SK-N-SH (cell line): ENCODE measurements at regions not wholly inside any gene's neighbourhood (a gene's known extent, or its start where the extent isn't known, plus 50 kb on each side); places are given as distances from the start of the nearest gene placed in this dataset.

Experiments
- CTCF ChIA-PET: fragments of 300-600, 350-600 bp; formaldehyde crosslinking; extraction: SDS; loops from one replicate; lab custom pipeline; 2021; lab: Yijun Ruan, JAX
- POLR2A ChIA-PET: fragments of 350-600 bp; sonication (Branson Sonifier 250); formaldehyde crosslinking; extraction: SDS; loops from one replicate; lab custom pipeline; 2020; ENCODE audit warnings: antibody characterized with exemption, inconsistent platforms; lab: Yijun Ruan, JAX
- DNase-seq: peaks from one replicate; pipeline ENCODE4 v3.0.0; 2012
- H2AFZ ChIP-seq: fragments of 200-600 bp; sonication (generic); 2 replicates; pipeline ENCODE4 v1.8.1; 2016; ENCODE audit warnings: antibody characterized with exemption, mild to moderate bottlenecking, low read depth
- H3F3A ChIP-seq: fragments of 200-600 bp; sonication (generic); replicated peaks from 2 replicates; pipeline ENCODE3; 2016; ENCODE audit warnings: antibody characterized with exemption, mild to moderate bottlenecking; ENCODE audit not compliant: insufficient read depth
- H3K27ac ChIP-seq, 2 experiments: fragments of 200-500 bp in 1 of 2; fragments of 200-600 bp in 1 of 2; sonication (Bioruptor generic) in 1 of 2; sonication (generic), shearing (Covaris generic) in 1 of 2; 2 replicates each; pipeline versions ENCODE4 v1.5.1 to v1.6.1; 2014 to 2016; ENCODE audit warnings: low read depth in 2 of 2, inconsistent platforms in 1 of 2, low read length in 1 of 2, mild to moderate bottlenecking in 1 of 2, mixed read lengths in 1 of 2
- H3K27me3 ChIP-seq: fragments of 200-600 bp; sonication (generic), shearing (Covaris generic); 2 replicates; pipeline ENCODE4 v1.6.1; 2016; ENCODE audit warnings: mixed run types; ENCODE audit not compliant: insufficient read depth
- H3K36me3 ChIP-seq, 2 experiments: fragments of 200-500 bp in 1 of 2; fragments of 200-600 bp in 1 of 2; sonication (Bioruptor generic) in 1 of 2; sonication (generic) in 1 of 2; replicated peaks in 1 of 2; 2 replicates each; pipeline versions ENCODE3 to v1.5.1; 2014 to 2016; ENCODE audit warnings: low read length in 1 of 2, mild to moderate bottlenecking in 1 of 2; ENCODE audit not compliant: insufficient read depth in 2 of 2, control insufficient read depth in 1 of 2
- H3K4me1 ChIP-seq, 2 experiments: fragments of 200-500 bp in 1 of 2; fragments of 200-600 bp in 1 of 2; sonication (Bioruptor generic) in 1 of 2; sonication (generic), shearing (Covaris generic) in 1 of 2; 2 replicates each; pipeline versions ENCODE4 v1.5.1 to v1.6.1; 2014 to 2016; ENCODE audit warnings: low read depth in 1 of 2, low read length in 1 of 2, mixed run types in 1 of 2; ENCODE audit not compliant: insufficient read depth in 2 of 2, control insufficient read depth in 1 of 2
- H3K4me2 ChIP-seq: fragments of 200-600 bp; sonication (generic), shearing (Covaris generic); 2 replicates; pipeline ENCODE4 v1.6.1; 2017; ENCODE audit warnings: mixed run types
- H3K4me3 ChIP-seq, 2 experiments: fragments of 200-500 bp in 1 of 2; fragments of 200-600 bp in 1 of 2; sonication (Bioruptor generic) in 1 of 2; sonication (generic), shearing (Covaris generic) in 1 of 2; 2 replicates each; pipeline versions ENCODE4 v1.5.1 to v1.8.1; 2014 to 2016; ENCODE audit warnings: low read depth in 2 of 2, inconsistent platforms in 1 of 2, low read length in 1 of 2, mild to moderate bottlenecking in 1 of 2, mixed read lengths in 1 of 2, moderate library complexity in 1 of 2
- H3K79me2 ChIP-seq: fragments of 200-600 bp; sonication (generic); 2 replicates; pipeline ENCODE4 v1.8.1; 2017; ENCODE audit warnings: mild to moderate bottlenecking; ENCODE audit not compliant: insufficient read depth
- H3K9ac ChIP-seq: fragments of 200-600 bp; sonication (generic); 2 replicates; pipeline ENCODE4 v1.6.1; 2017; ENCODE audit warnings: mixed run types
- H3K9me2 ChIP-seq: fragments of 200-600 bp; sonication (generic); 2 replicates; pipeline ENCODE4 v1.6.1; 2017; ENCODE audit warnings: mixed run types
- H3K9me3 ChIP-seq: fragments of 200-600 bp; sonication (generic); 2 replicates; pipeline ENCODE4 v1.6.1; 2017; ENCODE audit warnings: mixed run types, mild to moderate bottlenecking, moderate library complexity
- H4K20me1 ChIP-seq: fragments of 200-600 bp; sonication (generic); 2 replicates; pipeline ENCODE4 v1.6.1; 2017; ENCODE audit warnings: mild to moderate bottlenecking, mixed run types; ENCODE audit not compliant: insufficient read depth
- CHD2 ChIP-seq: fragments of 150-350 bp; IDR thresholded peaks from 2 replicates; pipeline ENCODE4 v1.6.1; 2018; ENCODE audit warnings: low read length; ENCODE audit not compliant: partially characterized antibody
- EZH2phosphoT487 ChIP-seq: fragments of 200-600 bp; sonication (generic); IDR thresholded peaks from 2 replicates; pipeline ENCODE4 v1.6.1; 2017; ENCODE audit warnings: low read depth, mixed run types, mild to moderate bottlenecking, antibody characterized with exemption, moderate library complexity, borderline replicate concordance
- FOXJ3 ChIP-seq: sonication (generic); formaldehyde crosslinking; IDR thresholded peaks from 2 replicates; pipeline ENCODE4 v1.5.1; 2020; ENCODE audit warnings: mild to moderate bottlenecking, missing genetic modification reagents
- GABPA ChIP-seq: IDR thresholded peaks from 2 replicates; pipeline ENCODE4 v1.4.0; 2012; ENCODE audit warnings: low read depth, mild to moderate bottlenecking
- GATA2 ChIP-seq: sonication (generic); formaldehyde crosslinking; IDR thresholded peaks from 2 replicates; pipeline ENCODE4 v1.5.0; 2020; ENCODE audit warnings: mild to moderate bottlenecking, missing genetic modification reagents
- MAX ChIP-seq: IDR thresholded peaks from 2 replicates; pipeline ENCODE4 v1.4.0; 2012; ENCODE audit warnings: low read depth
- MEF2A ChIP-seq: IDR thresholded peaks from 2 replicates; pipeline ENCODE4 v1.4.0; 2012; ENCODE audit warnings: low read depth, borderline replicate concordance
- NFIC ChIP-seq: IDR thresholded peaks from 2 replicates; pipeline ENCODE4 v1.4.0; 2012; ENCODE audit warnings: borderline replicate concordance
- NRF1 ChIP-seq: IDR thresholded peaks from 2 replicates; pipeline ENCODE4 v1.6.1; 2012; ENCODE audit warnings: low read depth, mild to moderate bottlenecking, low read length
- PBX3 ChIP-seq: IDR thresholded peaks from 2 replicates; pipeline ENCODE4; 2012
- RCOR1 ChIP-seq: fragments of 150-350 bp; IDR thresholded peaks from 2 replicates; pipeline ENCODE4 v1.6.1; 2017; ENCODE audit warnings: antibody characterized with exemption, low read length
- RFX5 ChIP-seq: IDR thresholded peaks from 2 replicates; pipeline ENCODE4 v1.6.1; 2012; ENCODE audit warnings: mild to moderate bottlenecking, improper control_type of control experiment, low read length
- RXRA ChIP-seq: IDR thresholded peaks from 2 replicates; pipeline ENCODE4 v1.4.0; 2012; ENCODE audit warnings: low read depth, mild to moderate bottlenecking, borderline replicate concordance
- SIN3A ChIP-seq: IDR thresholded peaks from 2 replicates; pipeline ENCODE4 v1.6.1; 2012; ENCODE audit warnings: low read depth, mild to moderate bottlenecking, low read length, moderate library complexity, borderline replicate concordance
- SMC3 ChIP-seq: IDR thresholded peaks from 2 replicates; pipeline ENCODE4 v1.6.1; 2012; ENCODE audit warnings: low read depth, low read length, improper control_type of control experiment
- TEAD4 ChIP-seq: IDR thresholded peaks from 2 replicates; pipeline ENCODE4 v1.4.0; 2012; ENCODE audit warnings: mild to moderate bottlenecking, borderline replicate concordance; ENCODE audit not compliant: insufficient read depth
- YY1 ChIP-seq: IDR thresholded peaks from 2 replicates; pipeline ENCODE4 v1.4.0; 2012; ENCODE audit warnings: low read depth, mild to moderate bottlenecking
- ZBTB33 ChIP-seq: IDR thresholded peaks from 2 replicates; pipeline ENCODE4 v1.4.0; 2012; ENCODE audit warnings: low read depth, borderline replicate concordance
- WGBS: methylation state at CpG from one replicate; pipeline ENCODE4 v1.1.6; 2017; ENCODE audit warnings: low lambda C conversion rate; 5-methylcytosine and 5-hydroxymethylcytosine counted together
- TF ChIP-seq, protein P1 (sequence below): fragments of 200-600 bp; sonication (generic); IDR thresholded peaks from 2 replicates; pipeline ENCODE4 v1.6.1; 2017; ENCODE audit warnings: antibody characterized with exemption, mild to moderate bottlenecking, moderate library complexity

GRCh38 chr7:153616711-153617325 lies 435.4 kb upstream of the DPP6 start:
- H3K36me3 ChIP-seq: no peaks in the 10 kb centered on the region
- H3K9ac ChIP-seq: no peak overlapping the region
- no peak overlapping the region for H3K4me2 ChIP-seq
- no peaks in the 10 kb centered on the region for H4K20me1 ChIP-seq
- ChIA-PET POLR2A (no interaction called here), CTCF (interaction anchor here (1.6 kb wide), 1 partner anchor 20 kb away, joined by 6 read pairs; no protein-coding TSS in a partner anchor)
- peaks cover 20% of the 10 kb centered on the region; the same call in 1 of the 2 replicates for H3K9me3 ChIP-seq
- no peaks in the 10 kb centered on the region for H3K4me1 ChIP-seq
- no peak overlapping the region for H2AFZ ChIP-seq
- no peaks in the 10 kb centered on the region for H3K79me2 ChIP-seq
- H3K27me3 ChIP-seq: no peaks in the 10 kb centered on the region
- no peak for DNase-seq
- TF ChIP-seq NFIC (no peak), GABPA (no peak), NRF1 (no peak), PBX3 (no peak), GATA2 (no peak), EZH2phosphoT487 (no peak), SMC3 (no peak), TEAD4 (no peak), FOXJ3 (CRISPR knock-in tag) (no peak)
- TF ChIP-seq, protein P1, sequence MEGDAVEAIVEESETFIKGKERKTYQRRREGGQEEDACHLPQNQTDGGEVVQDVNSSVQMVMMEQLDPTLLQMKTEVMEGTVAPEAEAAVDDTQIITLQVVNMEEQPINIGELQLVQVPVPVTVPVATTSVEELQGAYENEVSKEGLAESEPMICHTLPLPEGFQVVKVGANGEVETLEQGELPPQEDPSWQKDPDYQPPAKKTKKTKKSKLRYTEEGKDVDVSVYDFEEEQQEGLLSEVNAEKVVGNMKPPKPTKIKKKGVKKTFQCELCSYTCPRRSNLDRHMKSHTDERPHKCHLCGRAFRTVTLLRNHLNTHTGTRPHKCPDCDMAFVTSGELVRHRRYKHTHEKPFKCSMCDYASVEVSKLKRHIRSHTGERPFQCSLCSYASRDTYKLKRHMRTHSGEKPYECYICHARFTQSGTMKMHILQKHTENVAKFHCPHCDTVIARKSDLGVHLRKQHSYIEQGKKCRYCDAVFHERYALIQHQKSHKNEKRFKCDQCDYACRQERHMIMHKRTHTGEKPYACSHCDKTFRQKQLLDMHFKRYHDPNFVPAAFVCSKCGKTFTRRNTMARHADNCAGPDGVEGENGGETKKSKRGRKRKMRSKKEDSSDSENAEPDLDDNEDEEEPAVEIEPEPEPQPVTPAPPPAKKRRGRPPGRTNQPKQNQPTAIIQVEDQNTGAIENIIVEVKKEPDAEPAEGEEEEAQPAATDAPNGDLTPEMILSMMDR: no peak
- 0 out of 2 replicates have a peak, but pooled peaks cover 3% of the 10 kb centered on the region for H3K9me2 ChIP-seq
- WGBS: under 1% methylated on average over 8 of the region's 8 CpGs
- no peak overlapping the region for H3K27ac ChIP-seq
- no peaks in the 10 kb centered on the region for H3F3A ChIP-seq
- no peak overlapping the region for H3K4me3 ChIP-seq

DNA sequence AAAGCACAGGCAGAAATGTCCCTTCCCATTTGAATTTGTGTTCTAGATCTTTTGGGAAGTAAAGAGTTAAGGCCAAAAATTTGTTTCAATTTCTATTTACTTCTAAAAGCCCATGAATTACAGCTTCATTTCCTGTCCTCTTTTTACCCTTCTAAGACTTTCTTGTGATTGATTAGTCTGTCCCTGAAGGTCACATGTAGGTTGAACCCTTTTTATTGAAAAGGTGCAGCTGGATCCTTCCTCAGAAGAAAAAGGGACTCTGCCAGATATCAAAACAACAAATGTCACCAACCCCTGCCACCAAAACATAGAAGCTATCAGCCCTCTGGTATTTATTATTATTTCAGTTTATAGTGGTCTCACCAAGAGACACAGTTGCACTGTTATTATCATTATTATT lies 424.9 kb upstream of the DPP6 start:
- TF ChIP-seq SIN3A (no peak), MAX (no peak), RXRA (no peak), MEF2A (no peak), GATA2 (no peak), CHD2 (no peak), YY1 (no peak), GABPA (no peak), RCOR1 (no peak), SMC3 (no peak), TEAD4 (no peak), RFX5 (no peak), ZBTB33 (no peak)
- Histone ChIP-seq H3K4me3 (no peak overlapping the region), H3K4me2 (no peak overlapping the region), H3K9me3 (peaks cover 7% of the 10 kb centered on the region; the same call in 1 of the 2 replicates), H2AFZ (no peak overlapping the region), H3K9me2 (no peaks in the 10 kb centered on the region), H3K79me2 (no peaks in the 10 kb centered on the region), H3F3A (no peaks in the 10 kb centered on the region), H3K27me3 (no peaks in the 10 kb centered on the region), H3K27ac (no peak overlapping the region), H4K20me1 (no peaks in the 10 kb centered on the region), H3K4me1 (no peaks in the 10 kb centered on the region), H3K9ac (no peak overlapping the region), H3K36me3 (no peaks in the 10 kb centered on the region)
- DNase-seq: no peak
- ChIA-PET POLR2A (no interaction called here), CTCF (no interaction called here)
